Activated naive CD8-positive, alpha-beta T cell treated with anti-CD3 and anti-CD28 coated beads for 36 hours (primary cell): ENCODE measurements at regions not wholly inside any gene's neighbourhood (a gene's known extent, or its start where the extent isn't known, plus 50 kb on each side); places are given as distances from the start of the nearest gene placed in this dataset.
A peak's percentile ranks its signal among the peaks of the same experiment; 100 is the strongest.
"Not testable (repeated sequence)": the region's sequence is repeated elsewhere in the genome, so short reads cannot be mapped to it uniquely, and the experiment has no call there.

Experiments
- DNase-seq: peaks from one replicate; pipeline ENCODE4 v3.0.0; 2021
- H3K27ac Mint-ChIP-seq: one replicate; pipeline ENCODE4 v1.8.0; 2022; ENCODE audit warnings: mild to moderate bottlenecking, moderate library complexity, mixed read lengths
- H3K27me3 Mint-ChIP-seq: one replicate; pipeline ENCODE4 v1.8.0; 2022; ENCODE audit warnings: mild to moderate bottlenecking, mixed read lengths
- H3K36me3 Mint-ChIP-seq: one replicate; pipeline ENCODE4 v1.8.0; 2021; ENCODE audit warnings: mild to moderate bottlenecking, mixed read lengths
- H3K4me1 Mint-ChIP-seq: one replicate; pipeline ENCODE4 v1.8.0; 2021; ENCODE audit warnings: mixed read lengths
- H3K4me3 Mint-ChIP-seq: one replicate; pipeline ENCODE4 v1.8.0; 2022; ENCODE audit warnings: mild to moderate bottlenecking, moderate library complexity, mixed read lengths
- H3K9me3 Mint-ChIP-seq: one replicate; pipeline ENCODE4 v1.8.0; 2022; ENCODE audit warnings: mixed read lengths

- Mint-ChIP-seq H3K4me3 (no peak overlapping the region), H3K27me3 (peaks cover 7% of the 10 kb centered on the region), H3K9me3 (no peaks in the 10 kb centered on the region)
Measured at GRCh38 chr5:102554082-102554481, 55.3 kb upstream of the SLCO6A1 start.

GRCh38 chr5:102554728-102555127 is 55.9 kb upstream of the SLCO6A1 start:
- Mint-ChIP-seq H3K4me3 (no peak overlapping the region), H3K27me3 (peaks cover 7% of the 10 kb centered on the region), H3K4me1 (no peaks in the 10 kb centered on the region), H3K36me3 (no peaks in the 10 kb centered on the region), H3K9me3 (no peaks in the 10 kb centered on the region), H3K27ac (no peak overlapping the region)
- DNase-seq, result no peak

More at GRCh38 chr5:102554082-102554481, 55.3 kb upstream of the SLCO6A1 start:
- Mint-ChIP-seq H3K4me1 (no peaks in the 10 kb centered on the region), H3K27ac (no peak overlapping the region), H3K36me3 (no peaks in the 10 kb centered on the region)
- DNase-seq, result no peak

- H3K36me3 Mint-ChIP-seq, result no peaks in the 10 kb centered on the region
- DNase-seq, result peak; percentile 6
- peaks cover 8% of the 10 kb centered on the region for H3K9me3 Mint-ChIP-seq
- no peaks in the 10 kb centered on the region for H3K4me1 Mint-ChIP-seq
- no peak overlapping the region for H3K27ac Mint-ChIP-seq
- H3K27me3 Mint-ChIP-seq, result peaks cover 8% of the 10 kb centered on the region
- no peak overlapping the region for H3K4me3 Mint-ChIP-seq
Measured at GRCh38 chr5:102561894-102562760, 63.3 kb upstream of the SLCO6A1 start.

- Mint-ChIP-seq H3K4me3 (no peak overlapping the region), H3K9me3 (no peaks in the 10 kb centered on the region), H3K27me3 (peaks cover 26% of the 10 kb centered on the region), H3K4me1 (no peaks in the 10 kb centered on the region), H3K27ac (no peak overlapping the region), H3K36me3 (no peaks in the 10 kb centered on the region)
- no peak for DNase-seq
Measured at GRCh38 chr5:102570747-102571146, 71.9 kb upstream of the SLCO6A1 start.

- no peak for DNase-seq
- H3K9me3 Mint-ChIP-seq, result no peaks in the 10 kb centered on the region
- no peaks in the 10 kb centered on the region for H3K36me3 Mint-ChIP-seq
- no peaks in the 10 kb centered on the region for H3K27me3 Mint-ChIP-seq
- no peak overlapping the region for H3K27ac Mint-ChIP-seq
- no peaks in the 10 kb centered on the region for H3K4me1 Mint-ChIP-seq
- no peak overlapping the region for H3K4me3 Mint-ChIP-seq
Measured at GRCh38 chr5:102578362-102578761, 79.6 kb upstream of the SLCO6A1 start.

GRCh38 chr5:102579379-102579778 is 80.6 kb upstream of the SLCO6A1 start:
- Mint-ChIP-seq H3K27ac (no peak overlapping the region), H3K4me3 (no peak overlapping the region), H3K9me3 (no peaks in the 10 kb centered on the region), H3K27me3 (no peaks in the 10 kb centered on the region), H3K4me1 (peaks cover 1% of the 10 kb centered on the region), H3K36me3 (no peaks in the 10 kb centered on the region)
- no peak for DNase-seq

GRCh38 chr5:102581011-102581410 is 82.2 kb upstream of the SLCO6A1 start:
- Mint-ChIP-seq H3K36me3 (no peaks in the 10 kb centered on the region), H3K27me3 (no peaks in the 10 kb centered on the region), H3K4me3 (no peak overlapping the region), H3K4me1 (peaks cover 1% of the 10 kb centered on the region), H3K9me3 (no peaks in the 10 kb centered on the region), H3K27ac (no peak overlapping the region)
- DNase-seq, result no peak

- H3K4me1 Mint-ChIP-seq, result peaks cover 1% of the 10 kb centered on the region
- H3K4me3 Mint-ChIP-seq, result no peak overlapping the region
- H3K27me3 Mint-ChIP-seq, result no peaks in the 10 kb centered on the region
- H3K27ac Mint-ChIP-seq, result no peak overlapping the region
- H3K36me3 Mint-ChIP-seq, result no peaks in the 10 kb centered on the region
- no peak for DNase-seq
- no peaks in the 10 kb centered on the region for H3K9me3 Mint-ChIP-seq
Measured at GRCh38 chr5:102582696-102583095, 83.9 kb upstream of the SLCO6A1 start.

GRCh38 chr5:102583276-102584124 is 84.7 kb upstream of the SLCO6A1 start:
- Mint-ChIP-seq H3K27ac (no peak overlapping the region), H3K36me3 (no peaks in the 10 kb centered on the region), H3K27me3 (no peaks in the 10 kb centered on the region), H3K4me1 (peaks cover 1% of the 10 kb centered on the region), H3K4me3 (no peak overlapping the region), H3K9me3 (no peaks in the 10 kb centered on the region)
- DNase-seq, result no peak

- Mint-ChIP-seq H3K36me3 (peaks cover 2% of the 10 kb centered on the region), H3K4me3 (no peak overlapping the region), H3K27ac (no peak overlapping the region), H3K4me1 (peaks cover 3% of the 10 kb centered on the region), H3K9me3 (peaks cover 3% of the 10 kb centered on the region), H3K27me3 (peaks cover 11% of the 10 kb centered on the region)
- no peak for DNase-seq
Measured at GRCh38 chr5:102589661-102590060, 90.9 kb upstream of the SLCO6A1 start.

GRCh38 chr5:102590467-102590866 is 91.7 kb upstream of the SLCO6A1 start:
- H3K4me3 Mint-ChIP-seq, result no peak overlapping the region
- no peak overlapping the region for H3K27ac Mint-ChIP-seq
- peaks cover 11% of the 10 kb centered on the region for H3K27me3 Mint-ChIP-seq
- peaks cover 8% of the 10 kb centered on the region for H3K4me1 Mint-ChIP-seq
- H3K9me3 Mint-ChIP-seq, result peaks cover 3% of the 10 kb centered on the region
- H3K36me3 Mint-ChIP-seq, result peaks cover 2% of the 10 kb centered on the region
- no peak for DNase-seq

- Mint-ChIP-seq H3K27me3 (peaks cover 11% of the 10 kb centered on the region), H3K9me3 (peaks cover 3% of the 10 kb centered on the region), H3K4me3 (no peak overlapping the region), H3K4me1 (peaks cover 14% of the 10 kb centered on the region), H3K27ac (no peak overlapping the region), H3K36me3 (peaks cover 2% of the 10 kb centered on the region)
- no peak for DNase-seq
Measured at GRCh38 chr5:102591650-102592049, 92.8 kb upstream of the SLCO6A1 start.

GRCh38 chr5:102592586-102592985 is 93.8 kb upstream of the SLCO6A1 start:
- H3K9me3 Mint-ChIP-seq, DNase-seq, H3K36me3 Mint-ChIP-seq, H3K4me3 Mint-ChIP-seq, H3K27ac Mint-ChIP-seq: not testable (repeated sequence)
- H3K27me3 Mint-ChIP-seq, result peaks cover 11% of the 10 kb centered on the region
- peaks cover 16% of the 10 kb centered on the region for H3K4me1 Mint-ChIP-seq

GRCh38 chr5:102594192-102594591 is 95.4 kb upstream of the SLCO6A1 start:
- Mint-ChIP-seq H3K4me1 (peaks cover 16% of the 10 kb centered on the region), H3K9me3 (peaks cover 3% of the 10 kb centered on the region), H3K4me3 (no peak overlapping the region), H3K36me3 (peaks cover 2% of the 10 kb centered on the region), H3K27ac (no peak overlapping the region), H3K27me3 (peaks cover 11% of the 10 kb centered on the region)
- no peak for DNase-seq

GRCh38 chr5:102595332-102595731 is 96.5 kb upstream of the SLCO6A1 start:
- Mint-ChIP-seq H3K4me3 (no peak overlapping the region), H3K36me3 (peaks cover 2% of the 10 kb centered on the region), H3K27me3 (peaks cover 4% of the 10 kb centered on the region), H3K4me1 (peaks cover 16% of the 10 kb centered on the region), H3K27ac (no peak overlapping the region), H3K9me3 (peaks cover 3% of the 10 kb centered on the region)
- no peak for DNase-seq
